ENCODE measurements at regions not wholly inside any gene's neighbourhood (a gene's known extent, or its start where the extent isn't known, plus 50 kb on each side); places are given as distances from the start of the nearest gene placed in this dataset.

DNA sequence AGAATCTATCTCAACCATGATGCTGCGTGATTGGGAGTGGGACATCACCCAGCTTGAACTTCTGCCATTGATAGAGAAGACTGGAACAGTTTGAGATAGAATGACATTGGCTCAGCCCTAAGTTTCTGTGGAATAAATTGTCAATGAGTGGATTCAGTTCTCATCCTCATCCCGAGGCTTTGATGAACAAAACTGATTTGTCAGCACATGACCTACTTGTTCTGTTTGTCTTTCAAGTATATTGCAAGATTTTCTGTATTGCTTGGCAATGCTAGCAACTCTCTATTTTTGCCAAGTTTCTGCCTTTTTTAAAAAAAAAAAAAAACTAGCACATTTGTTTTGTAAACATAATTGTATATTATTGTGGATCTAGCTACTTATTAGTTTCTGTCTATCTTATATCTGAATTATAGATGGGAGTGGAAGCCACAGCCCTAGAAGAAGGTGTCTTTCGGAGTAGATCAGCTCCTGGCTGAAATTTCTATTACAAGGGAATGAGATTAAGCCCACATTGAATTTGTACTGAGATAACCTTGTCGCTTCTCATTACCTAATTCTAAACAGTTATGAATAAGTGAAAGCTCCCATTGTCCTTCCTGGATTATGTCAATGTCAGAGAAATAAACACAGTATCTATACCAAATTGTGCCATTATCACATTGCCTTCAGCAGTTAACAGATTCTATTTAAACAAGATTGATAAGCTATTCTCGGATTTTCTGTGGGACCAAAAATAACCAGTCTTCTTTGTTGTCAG lies 166.1 kb downstream of the TNFSF13B start:
- TF ChIP-seq, protein P1, sequence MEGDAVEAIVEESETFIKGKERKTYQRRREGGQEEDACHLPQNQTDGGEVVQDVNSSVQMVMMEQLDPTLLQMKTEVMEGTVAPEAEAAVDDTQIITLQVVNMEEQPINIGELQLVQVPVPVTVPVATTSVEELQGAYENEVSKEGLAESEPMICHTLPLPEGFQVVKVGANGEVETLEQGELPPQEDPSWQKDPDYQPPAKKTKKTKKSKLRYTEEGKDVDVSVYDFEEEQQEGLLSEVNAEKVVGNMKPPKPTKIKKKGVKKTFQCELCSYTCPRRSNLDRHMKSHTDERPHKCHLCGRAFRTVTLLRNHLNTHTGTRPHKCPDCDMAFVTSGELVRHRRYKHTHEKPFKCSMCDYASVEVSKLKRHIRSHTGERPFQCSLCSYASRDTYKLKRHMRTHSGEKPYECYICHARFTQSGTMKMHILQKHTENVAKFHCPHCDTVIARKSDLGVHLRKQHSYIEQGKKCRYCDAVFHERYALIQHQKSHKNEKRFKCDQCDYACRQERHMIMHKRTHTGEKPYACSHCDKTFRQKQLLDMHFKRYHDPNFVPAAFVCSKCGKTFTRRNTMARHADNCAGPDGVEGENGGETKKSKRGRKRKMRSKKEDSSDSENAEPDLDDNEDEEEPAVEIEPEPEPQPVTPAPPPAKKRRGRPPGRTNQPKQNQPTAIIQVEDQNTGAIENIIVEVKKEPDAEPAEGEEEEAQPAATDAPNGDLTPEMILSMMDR (IDR thresholded peaks at IDR 0.05) = no peak
- TF ChIP-seq ZFX (IDR thresholded peaks at IDR 0.05; ENCODE audit: borderline replicate concordance) = no peak
- no peak overlapping the region for H3K27ac ChIP-seq

DNA sequence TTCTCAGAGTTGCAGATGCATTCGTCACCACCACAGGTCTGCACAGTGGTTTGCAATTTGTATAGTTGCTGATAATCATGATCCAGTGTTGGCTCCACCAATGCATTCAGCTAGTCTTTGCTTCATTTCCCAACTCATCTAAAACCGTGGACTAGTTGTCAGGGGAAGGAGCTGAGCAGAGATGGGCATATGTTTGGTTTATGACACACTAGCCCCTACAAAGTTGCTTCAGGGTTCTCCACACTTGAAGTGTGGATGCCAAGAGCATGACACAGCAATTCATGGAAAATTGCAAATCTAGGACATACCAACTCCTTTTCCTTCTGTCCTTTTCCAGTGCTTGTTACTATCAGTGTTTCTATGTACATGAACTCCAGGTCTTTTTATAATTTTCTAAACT lies 168.0 kb downstream of the TNFSF13B start:
- H3K27ac ChIP-seq = no peak overlapping the region
- no peak for TF ChIP-seq ZFX (IDR thresholded peaks at IDR 0.05; ENCODE audit: borderline replicate concordance)
- TF ChIP-seq, protein P1 (IDR thresholded peaks at IDR 0.05) = no peak

DNA sequence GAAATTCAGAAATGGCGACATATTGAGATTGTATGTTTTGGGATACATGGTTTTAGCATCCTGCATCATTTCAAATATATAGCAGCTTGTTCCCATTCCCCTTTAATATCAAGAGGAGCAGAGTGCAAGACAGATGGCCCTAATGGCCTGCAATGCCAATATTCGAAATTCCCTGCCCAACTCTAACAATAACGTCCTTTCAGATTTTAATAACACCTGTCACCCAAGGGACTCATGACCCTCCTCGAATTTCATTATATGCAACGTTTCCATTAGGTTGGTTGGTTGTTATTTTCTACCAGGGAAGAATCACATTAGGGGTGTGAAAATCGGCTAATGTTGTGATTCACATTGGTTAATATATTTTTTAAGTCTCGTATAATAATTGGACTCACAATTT lies 170.0 kb downstream of the TNFSF13B start:
- TF ChIP-seq, protein P1 (IDR thresholded peaks at IDR 0.05) = no peak
- no peak for TF ChIP-seq ZFX (IDR thresholded peaks at IDR 0.05; ENCODE audit: borderline replicate concordance)
- H3K27ac ChIP-seq = no peak overlapping the region

DNA sequence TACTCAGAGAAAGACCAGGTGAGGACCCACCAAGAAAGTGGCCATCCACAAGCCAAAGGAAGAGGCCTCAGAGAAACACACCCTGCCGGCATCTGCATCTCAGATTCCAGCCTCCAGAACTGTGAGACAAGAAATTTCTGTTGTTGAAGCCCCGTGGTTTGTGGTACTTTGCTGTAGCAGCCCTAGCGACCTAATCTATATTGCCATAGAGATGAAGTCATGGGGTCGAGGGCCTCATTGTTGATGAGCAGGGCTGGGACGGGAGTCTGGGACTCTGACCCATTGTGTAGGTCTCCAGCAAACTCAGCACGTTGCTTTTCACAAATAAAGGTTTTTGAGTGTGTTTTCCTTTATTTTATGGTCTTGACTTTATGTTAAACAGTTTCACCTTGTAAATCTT lies 174.9 kb downstream of the TNFSF13B start:
- no peak overlapping the region for H3K27ac ChIP-seq

DNA sequence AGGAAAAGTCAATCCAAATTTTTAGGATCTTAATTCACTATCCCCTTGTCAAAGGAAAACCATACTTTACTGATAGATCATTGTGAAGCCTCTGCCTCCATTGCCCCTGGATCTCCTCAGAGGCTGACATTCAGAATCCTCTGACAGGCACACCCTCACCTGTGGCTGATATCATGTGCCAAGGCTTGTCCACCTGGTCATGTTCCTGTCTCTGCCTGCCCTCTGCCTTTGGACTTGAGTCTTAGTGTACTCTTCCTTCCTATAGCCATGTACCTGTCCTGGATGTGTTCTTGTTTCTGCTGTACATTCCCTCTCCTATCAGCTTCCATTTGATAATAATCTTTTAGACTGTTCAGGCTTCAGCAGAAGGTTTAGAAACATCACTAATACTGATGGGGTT lies 179.4 kb downstream of the TNFSF13B start:
- no peak overlapping the region for H3K27ac ChIP-seq
- TF ChIP-seq, protein P1 (IDR thresholded peaks at IDR 0.05) = no peak
- TF ChIP-seq ZFX (IDR thresholded peaks at IDR 0.05; ENCODE audit: borderline replicate concordance) = no peak

More for the DNA sequence above, 174.9 kb downstream of the TNFSF13B start:
- no peak for TF ChIP-seq ZFX (IDR thresholded peaks at IDR 0.05; ENCODE audit: borderline replicate concordance)
- TF ChIP-seq, protein P1 (IDR thresholded peaks at IDR 0.05) = no peak

DNA sequence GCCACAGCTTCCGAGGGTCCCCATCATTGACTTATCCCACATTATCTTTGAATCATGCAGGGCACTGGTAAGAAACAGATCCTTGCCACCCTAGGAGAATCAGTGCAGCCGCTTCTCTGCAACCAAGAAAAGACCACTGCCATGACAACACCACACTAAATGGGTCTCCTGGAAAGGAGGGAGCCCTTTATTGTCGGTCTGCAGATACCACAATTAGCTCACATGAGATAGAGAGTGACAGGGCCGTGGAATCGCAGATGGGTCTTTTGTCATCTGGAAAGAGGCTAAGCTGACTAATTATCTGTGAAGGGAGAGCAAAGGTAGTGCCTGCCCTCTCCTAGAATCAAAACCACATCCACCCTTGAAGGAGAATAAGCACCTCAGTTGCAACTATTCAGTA lies 178.3 kb upstream of the MYO16 start:
- TF ChIP-seq, protein P1 (IDR thresholded peaks at IDR 0.05) = no peak
- TF ChIP-seq ZFX (IDR thresholded peaks at IDR 0.05; ENCODE audit: borderline replicate concordance) = no peak
- H3K27ac ChIP-seq = no peak overlapping the region

DNA sequence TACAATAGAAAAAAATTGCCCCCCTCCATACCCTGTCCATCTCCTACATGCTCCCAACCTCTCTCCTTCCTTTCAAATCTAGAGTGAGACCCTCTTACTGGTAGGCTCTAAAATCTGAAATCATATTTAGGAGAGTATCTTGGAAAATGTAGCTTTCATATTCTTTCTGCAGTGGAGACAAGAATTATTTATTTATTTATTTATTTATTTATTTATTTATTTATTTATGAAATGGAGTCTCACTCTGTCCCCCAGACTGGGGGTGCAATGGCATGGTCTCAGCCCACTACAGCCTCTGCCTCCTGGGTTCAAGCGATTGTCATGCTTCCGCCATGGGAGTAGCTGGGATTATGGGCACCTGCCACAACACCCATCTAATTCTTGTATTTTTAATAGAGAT lies 174.1 kb upstream of the MYO16 start:
- H3K27ac ChIP-seq = no peak overlapping the region
- TF ChIP-seq, protein P1 (IDR thresholded peaks at IDR 0.05) = no peak
- no peak for TF ChIP-seq ZFX (IDR thresholded peaks at IDR 0.05; ENCODE audit: borderline replicate concordance)
